T47D (cell line): ENCODE measurements at regions not wholly inside any gene's neighbourhood (a gene's known extent, or its start where the extent isn't known, plus 50 kb on each side); places are given as distances from the start of the nearest gene placed in this dataset.

Experiments used
- DNase-seq, 2 experiments: peaks; one replicate each; pipeline versions ENCODE4 v3.0.0 to v3.0.0-alpha.2; 2011 to 2012; ENCODE audit warnings: low read depth in 1 of 2, low spot score in 1 of 2
- JUND ChIP-seq: IDR thresholded peaks from 2 replicates; pipeline ENCODE4 v1.6.1; 2012; ENCODE audit warnings: low read depth
- in situ Hi-C: cut with HindIII; loops from 2 replicates; pipeline ENCODE4 v1.10.0; 2016; ENCODE audit warnings: low sequenced_read_pairs, low pct_unique_long_range_greater_than_20kb

- DNase-seq: no peak
- in situ Hi-C loops: no loop called here
- no peak for TF ChIP-seq JUND
These were observed 181.5 kb downstream of the EN1 start for GRCh38 chr2:118665784-118666529.

GRCh38 chr2:118661179-118661578 is 186.3 kb downstream of the EN1 start:
- no peak for TF ChIP-seq JUND
- no peak for DNase-seq

GRCh38 chr2:118658596-118659198 is 188.8 kb downstream of the EN1 start:
- in situ Hi-C loops: no loop called here
- DNase-seq: no peak
- no peak for TF ChIP-seq JUND

More at GRCh38 chr2:118661179-118661578, 186.3 kb downstream of the EN1 start:
- in situ Hi-C loops: no loop called here

GRCh38 chr2:118657466-118657865 is 190.0 kb downstream of the EN1 start:
- TF ChIP-seq JUND: no peak
- in situ Hi-C loops: no loop called here
- no peak for DNase-seq

GRCh38 chr2:118654945-118655344 is 192.5 kb downstream of the EN1 start:
- DNase-seq: no peak
- no peak for TF ChIP-seq JUND
- in situ Hi-C loops: no loop called here

GRCh38 chr2:118650327-118650726 is 197.1 kb downstream of the EN1 start:
- TF ChIP-seq JUND: no peak
- no peak for DNase-seq
- in situ Hi-C loops: no loop called here

- no peak for DNase-seq
- TF ChIP-seq JUND: no peak
- in situ Hi-C loops: no loop called here
These were observed 201.6 kb downstream of the EN1 start for GRCh38 chr2:118645876-118646275.

- in situ Hi-C loops: no loop called here
- DNase-seq: no peak
- TF ChIP-seq JUND: no peak
These were observed 203.3 kb downstream of the EN1 start for GRCh38 chr2:118644190-118644589.

- DNase-seq: no peak
- TF ChIP-seq JUND: no peak
- in situ Hi-C loops: no loop called here
These were observed 204.2 kb downstream of the EN1 start for GRCh38 chr2:118643294-118643693.

GRCh38 chr2:118642501-118642900 is 204.9 kb downstream of the EN1 start:
- no peak for DNase-seq
- in situ Hi-C loops: no loop called here

GRCh38 chr2:118641711-118642110 is 205.7 kb downstream of the EN1 start:
- DNase-seq: no peak
- in situ Hi-C loops: no loop called here
- TF ChIP-seq JUND: no peak

More at GRCh38 chr2:118642501-118642900, 204.9 kb downstream of the EN1 start:
- TF ChIP-seq JUND: no peak

- no peak for TF ChIP-seq JUND
- in situ Hi-C loops: no loop called here
- DNase-seq: no peak
These were observed 208.1 kb downstream of the EN1 start for GRCh38 chr2:118639371-118639770.

- in situ Hi-C loops: no loop called here
- no peak for DNase-seq
- no peak for TF ChIP-seq JUND
These were observed 209.0 kb downstream of the EN1 start for GRCh38 chr2:118638453-118638852.
